ENCODE measurements at regions not wholly inside any gene's neighbourhood (a gene's known extent, or its start where the extent isn't known, plus 50 kb on each side); places are given as distances from the start of the nearest gene placed in this dataset.

DNA sequence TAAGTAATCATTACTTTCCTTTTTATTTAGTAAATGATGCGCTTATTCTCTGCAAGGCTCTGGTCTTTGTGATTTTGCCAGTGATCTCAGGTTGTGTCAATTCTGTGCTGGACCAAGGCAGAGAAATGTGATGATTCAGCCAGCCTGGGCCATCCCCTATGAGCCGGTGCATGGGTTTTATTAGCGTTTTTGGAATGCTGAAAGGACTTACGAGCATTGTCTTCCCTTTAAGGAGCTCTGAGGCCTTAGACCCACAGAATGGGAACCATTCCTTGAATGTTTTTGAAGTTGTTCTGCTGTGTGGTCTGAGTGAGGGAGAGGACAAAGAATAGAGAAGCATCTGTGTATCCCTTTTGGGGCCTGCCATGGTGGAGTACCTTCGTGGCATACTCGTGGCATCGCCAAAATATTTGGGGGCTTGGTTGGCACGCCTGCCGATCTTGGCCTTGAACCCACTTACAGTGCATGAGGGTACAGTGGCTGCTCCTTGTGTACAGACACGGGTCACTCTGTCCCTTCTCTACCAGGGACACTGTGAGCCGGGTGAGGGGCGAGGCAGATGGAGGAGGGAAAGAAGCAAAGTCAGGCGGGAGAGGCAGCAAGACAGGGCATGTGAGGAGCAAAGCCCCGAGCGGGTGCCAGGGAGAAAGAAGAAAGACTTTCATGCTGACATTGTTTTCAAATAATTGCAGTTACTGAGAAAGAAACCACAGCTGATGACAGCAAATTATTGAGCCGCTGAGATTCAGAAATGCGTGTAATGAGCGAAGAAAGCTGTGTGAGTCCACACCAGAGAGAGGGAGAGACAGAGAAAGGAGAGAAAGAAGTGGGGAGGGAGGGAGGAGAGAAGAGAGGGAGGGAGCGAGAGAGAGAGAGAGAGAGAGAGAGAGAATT is 269.4 kb upstream of the RGMA start:
- no peak for TF ChIP-seq TAF1 (IDR thresholded peaks at IDR 0.05; ENCODE audit: borderline replicate concordance, insufficient read depth, low read length)
- TF ChIP-seq, protein P1, sequence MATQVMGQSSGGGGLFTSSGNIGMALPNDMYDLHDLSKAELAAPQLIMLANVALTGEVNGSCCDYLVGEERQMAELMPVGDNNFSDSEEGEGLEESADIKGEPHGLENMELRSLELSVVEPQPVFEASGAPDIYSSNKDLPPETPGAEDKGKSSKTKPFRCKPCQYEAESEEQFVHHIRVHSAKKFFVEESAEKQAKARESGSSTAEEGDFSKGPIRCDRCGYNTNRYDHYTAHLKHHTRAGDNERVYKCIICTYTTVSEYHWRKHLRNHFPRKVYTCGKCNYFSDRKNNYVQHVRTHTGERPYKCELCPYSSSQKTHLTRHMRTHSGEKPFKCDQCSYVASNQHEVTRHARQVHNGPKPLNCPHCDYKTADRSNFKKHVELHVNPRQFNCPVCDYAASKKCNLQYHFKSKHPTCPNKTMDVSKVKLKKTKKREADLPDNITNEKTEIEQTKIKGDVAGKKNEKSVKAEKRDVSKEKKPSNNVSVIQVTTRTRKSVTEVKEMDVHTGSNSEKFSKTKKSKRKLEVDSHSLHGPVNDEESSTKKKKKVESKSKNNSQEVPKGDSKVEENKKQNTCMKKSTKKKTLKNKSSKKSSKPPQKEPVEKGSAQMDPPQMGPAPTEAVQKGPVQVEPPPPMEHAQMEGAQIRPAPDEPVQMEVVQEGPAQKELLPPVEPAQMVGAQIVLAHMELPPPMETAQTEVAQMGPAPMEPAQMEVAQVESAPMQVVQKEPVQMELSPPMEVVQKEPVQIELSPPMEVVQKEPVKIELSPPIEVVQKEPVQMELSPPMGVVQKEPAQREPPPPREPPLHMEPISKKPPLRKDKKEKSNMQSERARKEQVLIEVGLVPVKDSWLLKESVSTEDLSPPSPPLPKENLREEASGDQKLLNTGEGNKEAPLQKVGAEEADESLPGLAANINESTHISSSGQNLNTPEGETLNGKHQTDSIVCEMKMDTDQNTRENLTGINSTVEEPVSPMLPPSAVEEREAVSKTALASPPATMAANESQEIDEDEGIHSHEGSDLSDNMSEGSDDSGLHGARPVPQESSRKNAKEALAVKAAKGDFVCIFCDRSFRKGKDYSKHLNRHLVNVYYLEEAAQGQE (IDR thresholded peaks at IDR 0.05; ENCODE audit: insufficient read depth in 1 of 2, low read depth in 2 of 2, low read length in 2 of 2), result no peak
- no peak for TF ChIP-seq POLR2AphosphoS5 (IDR thresholded peaks at IDR 0.05; ENCODE audit: low read depth, low read length)

Data from PFSK-1 (cell line).